HG03064 (cell line): ENCODE measurements at regions not wholly inside any gene's neighbourhood (a gene's known extent, or its start where the extent isn't known, plus 50 kb on each side); places are given as distances from the start of the nearest gene placed in this dataset.
"Not testable (repeated sequence)": the region's sequence is repeated elsewhere in the genome, so short reads cannot be mapped to it uniquely, and the experiment has no call there.

ENCODE experiments used
- ATAC-seq: cut with Tn5 transposase; IDR thresholded peaks from one replicate; pipeline ENCODE4 v1.9.1; 2021; ENCODE audit warnings: low read depth; ENCODE audit not compliant: unreplicated experiment

- no peak for ATAC-seq
Measured at GRCh38 chr2:39570130-39570555, 95.6 kb upstream of the TMEM178A start.

GRCh38 chr2:39570614-39571013, 95.1 kb upstream of the TMEM178A start:
- ATAC-seq, result no peak

GRCh38 chr2:39571111-39571731, 94.5 kb upstream of the TMEM178A start:
- ATAC-seq, result no peak

DNA sequence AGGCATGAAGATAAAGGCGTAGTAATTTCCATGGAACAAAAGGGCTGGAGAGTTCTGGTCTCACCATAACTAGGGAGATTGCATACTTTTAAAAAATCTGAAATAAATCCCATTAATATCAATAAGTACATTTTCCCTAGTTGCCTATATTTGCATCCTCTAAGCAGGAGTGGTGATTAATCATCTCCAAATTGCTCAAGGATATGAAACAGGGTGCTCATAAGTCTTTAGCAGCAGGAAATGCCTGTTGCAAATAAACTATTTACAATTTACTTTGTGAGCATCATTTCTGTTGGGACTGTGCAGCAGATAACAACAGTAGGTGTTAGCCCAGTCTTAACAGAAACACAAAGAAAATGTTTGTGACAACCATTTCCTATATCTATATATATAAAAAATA, 92.4 kb upstream of the TMEM178A start:
- no peak for ATAC-seq

DNA sequence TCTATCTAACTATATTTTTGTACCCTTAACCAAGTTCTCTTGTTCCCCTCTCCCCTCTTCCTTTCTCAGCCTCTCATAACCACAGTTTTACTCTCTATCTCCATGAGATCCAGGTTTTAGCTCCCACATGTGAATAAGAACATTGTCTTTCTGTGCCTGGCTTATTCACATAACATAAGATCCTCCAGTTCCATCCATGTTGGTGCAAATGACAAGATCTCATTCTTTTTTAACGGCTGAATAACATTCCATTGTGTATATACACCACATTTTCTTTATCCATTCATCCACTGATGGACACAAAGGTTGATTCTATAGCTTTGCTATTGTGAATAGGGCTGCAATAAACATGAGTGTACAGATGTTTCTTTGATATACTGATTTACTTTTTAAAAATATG, 83.9 kb upstream of the TMEM178A start:
- no peak for ATAC-seq

- ATAC-seq, result no peak
Measured at GRCh38 chr2:39583213-39583612, 82.5 kb upstream of the TMEM178A start.

DNA sequence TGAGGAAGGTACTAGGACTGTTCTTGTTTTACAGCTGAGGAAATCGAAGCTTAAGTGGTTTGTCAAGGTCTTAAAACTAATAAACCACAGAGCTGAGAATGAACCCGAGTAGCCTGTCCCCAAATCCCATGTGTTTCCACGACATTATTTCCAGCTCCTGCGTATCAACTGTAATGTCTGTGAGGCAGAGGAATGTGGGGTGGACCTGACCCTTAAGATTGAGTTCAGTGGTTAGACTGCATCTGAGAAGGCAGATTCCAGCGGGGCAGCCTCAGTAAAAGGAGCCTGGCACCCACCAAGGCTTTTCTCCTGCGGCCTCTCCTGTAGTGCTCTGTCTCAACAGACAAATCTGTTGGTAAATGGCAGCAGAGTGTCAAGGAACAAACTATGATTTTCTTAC, 81.9 kb upstream of the TMEM178A start:
- ATAC-seq, result no peak

DNA sequence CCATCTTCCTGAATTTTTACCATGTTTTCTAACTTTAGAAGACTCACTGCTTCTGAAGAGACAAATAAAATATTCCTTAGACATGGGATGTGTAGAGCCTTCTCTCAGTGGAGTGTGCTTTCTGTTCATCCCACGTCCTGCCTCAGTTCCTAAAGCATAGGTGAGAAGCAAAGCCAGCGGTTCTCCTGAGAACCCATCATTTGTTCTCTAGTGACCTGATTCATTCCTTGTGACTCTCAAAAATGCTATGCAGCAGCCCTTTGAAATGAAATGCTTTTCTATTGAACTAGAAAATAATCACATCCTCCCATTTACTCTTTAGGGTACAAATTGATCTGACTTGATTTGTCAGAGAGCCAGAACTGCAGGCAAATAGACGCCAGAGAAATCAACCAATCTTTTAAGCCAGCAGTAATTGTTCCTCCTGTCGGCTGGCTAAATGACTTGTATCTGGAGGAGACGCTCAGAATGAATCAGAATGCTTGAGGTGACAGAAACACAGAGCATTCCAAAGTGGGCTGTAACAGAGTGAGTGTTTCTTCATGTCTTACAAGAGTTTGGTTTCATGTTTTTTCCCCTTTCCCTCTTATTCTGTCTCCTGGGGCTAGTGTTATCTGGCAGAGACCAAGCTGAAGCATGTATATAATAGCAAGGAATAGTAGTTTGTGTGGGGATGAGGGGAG, 81.3 kb upstream of the TMEM178A start:
- ATAC-seq, result no peak

DNA sequence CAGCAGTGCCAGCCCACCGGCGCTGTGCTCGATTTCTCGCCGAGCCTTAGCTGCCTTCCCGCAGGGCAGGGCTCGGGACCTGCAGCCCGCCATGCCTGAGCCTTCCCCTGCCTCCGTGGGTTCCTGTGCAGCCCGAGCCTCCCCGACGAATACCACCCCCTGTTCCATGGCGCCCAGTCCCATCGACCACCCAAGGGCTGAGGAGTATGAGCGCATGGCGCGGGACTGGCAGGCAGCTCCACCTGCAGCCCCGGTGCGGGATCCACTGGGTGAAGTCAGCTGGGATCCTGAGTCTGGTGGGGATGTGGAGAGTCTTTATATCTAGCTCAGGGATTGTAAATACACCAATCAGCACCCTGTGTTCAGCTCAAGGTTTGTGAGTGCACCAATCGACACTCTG, 80.2 kb upstream of the TMEM178A start:
- ATAC-seq, result not testable (repeated sequence)

GRCh38 chr2:39587168-39587567, 78.5 kb upstream of the TMEM178A start:
- ATAC-seq, result no peak

- ATAC-seq, result no peak
Measured at GRCh38 chr2:39587641-39588040, 78.1 kb upstream of the TMEM178A start.

- ATAC-seq, result no peak
Measured at GRCh38 chr2:39593439-39594393, 72.0 kb upstream of the TMEM178A start.

- no peak for ATAC-seq
Measured at GRCh38 chr2:39595116-39595515, 70.6 kb upstream of the TMEM178A start.

DNA sequence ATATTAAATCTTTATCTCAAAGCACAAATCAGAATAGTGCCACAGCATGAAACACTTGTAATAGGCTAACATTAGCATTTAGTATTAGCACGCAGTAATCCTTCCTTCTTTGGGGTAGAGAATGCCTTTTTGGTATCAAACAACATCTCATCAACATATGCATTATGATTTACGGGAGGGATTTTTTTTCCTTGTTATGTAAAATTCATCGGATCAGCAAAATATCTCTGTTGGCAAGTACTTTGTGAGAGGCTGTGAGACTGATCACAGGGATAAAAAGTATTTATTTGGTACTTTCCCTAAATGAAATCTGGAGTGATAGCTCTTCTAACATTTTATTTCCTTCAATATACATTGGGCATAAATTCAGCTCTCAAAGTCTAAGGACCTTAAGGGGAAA, 68.4 kb upstream of the TMEM178A start:
- no peak for ATAC-seq

DNA sequence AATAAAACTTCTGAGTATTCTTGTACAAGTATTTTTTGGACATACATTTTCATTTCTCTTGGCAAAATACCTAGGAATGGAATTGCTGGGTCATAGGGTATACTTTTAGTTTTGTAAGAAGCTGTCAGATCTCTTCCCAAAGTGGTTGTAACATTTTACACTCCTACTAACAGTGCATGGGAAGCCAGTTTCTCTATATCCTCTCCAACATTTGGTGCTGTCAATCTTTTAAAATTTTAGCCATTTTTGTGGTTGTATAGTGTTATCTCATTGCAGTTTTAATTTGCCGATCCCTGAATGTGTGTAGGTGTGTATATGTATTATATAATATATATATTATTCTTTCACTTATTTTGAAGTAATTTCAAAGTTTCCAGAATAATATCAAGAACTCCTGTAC, 63.1 kb upstream of the TMEM178A start:
- ATAC-seq, result no peak

DNA sequence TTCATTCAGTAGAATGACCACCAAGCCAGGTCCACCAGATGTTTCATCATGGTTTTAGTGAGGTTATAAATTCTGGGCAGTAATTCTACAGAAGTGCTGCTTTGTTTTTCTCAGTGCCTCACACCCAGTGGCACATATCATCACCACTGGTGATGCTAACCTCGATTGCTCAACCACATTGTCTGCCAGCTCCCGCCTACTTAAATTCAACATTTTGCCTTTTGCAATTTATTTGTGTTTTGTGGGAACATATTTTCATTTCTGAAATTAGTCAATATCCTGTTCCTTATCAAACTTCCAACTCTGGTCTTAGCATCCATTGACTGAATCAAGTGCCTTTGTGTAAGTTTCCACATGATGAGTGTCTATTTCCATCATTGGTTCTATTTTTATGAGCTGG, 62.3 kb upstream of the TMEM178A start:
- no peak for ATAC-seq

DNA sequence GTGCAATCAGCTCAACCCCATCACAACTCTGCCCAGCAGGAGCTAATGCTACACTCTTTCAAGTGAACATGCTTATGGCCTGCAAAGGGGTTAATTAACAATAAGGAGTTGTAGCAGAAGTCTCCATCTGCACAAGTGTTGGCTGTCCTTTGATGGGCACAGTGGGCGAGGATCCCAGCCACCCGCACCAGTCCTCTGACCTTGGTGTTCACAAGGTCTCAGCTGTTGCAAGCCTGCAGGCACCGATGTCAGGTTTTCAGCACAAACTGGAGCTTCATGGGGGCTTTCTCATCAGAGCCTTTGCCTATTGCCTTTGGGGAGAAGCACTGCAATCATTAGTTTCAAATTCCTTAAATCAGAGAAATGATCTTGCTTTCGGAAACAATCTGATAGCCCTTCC, 60.9 kb upstream of the TMEM178A start:
- no peak for ATAC-seq

- ATAC-seq, result no peak
Measured at GRCh38 chr2:39606585-39606984, 59.1 kb upstream of the TMEM178A start.

- ATAC-seq, result no peak
Measured at GRCh38 chr2:39607538-39608262, 58.0 kb upstream of the TMEM178A start.

DNA sequence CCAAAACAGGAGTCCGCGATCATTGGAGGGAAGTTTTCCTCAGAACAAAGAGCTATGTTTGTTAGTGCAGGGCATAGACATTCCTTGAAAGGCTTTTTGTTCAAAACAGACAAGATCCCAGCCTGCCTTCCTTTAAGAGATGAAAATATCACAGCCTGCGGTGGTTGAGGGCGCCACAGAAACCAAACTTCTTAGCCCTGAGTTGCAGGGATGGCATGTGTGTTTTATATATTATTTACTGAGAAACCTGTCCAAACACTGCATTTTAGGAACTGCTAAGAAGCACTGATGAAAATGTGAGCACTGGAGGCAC, 57.5 kb upstream of the TMEM178A start:
- ATAC-seq, result no peak
